Endodermal cell (in vitro differentiated cells): ENCODE measurements at regions not wholly inside any gene's neighbourhood (a gene's known extent, or its start where the extent isn't known, plus 50 kb on each side); places are given as distances from the start of the nearest gene placed in this dataset.

ENCODE experiments used
- DNase-seq: peaks from one replicate; pipeline ENCODE4 v3.0.0-alpha.2; 2017
- H3K27ac ChIP-seq: 2 replicates; pipeline ENCODE4 v1.5.1; 2013; ENCODE audit warnings: mild to moderate bottlenecking, low read depth, low read length, moderate library complexity
- H3K27me3 ChIP-seq: 2 replicates; pipeline ENCODE4 v1.6.1; 2013; ENCODE audit warnings: mild to moderate bottlenecking, low read length, moderate library complexity; ENCODE audit not compliant: insufficient read depth, control insufficient read depth, poor library complexity, severe bottlenecking
- H3K36me3 ChIP-seq: 2 replicates; pipeline ENCODE4 v1.7.0; 2013; ENCODE audit warnings: mild to moderate bottlenecking, low read length, moderate library complexity; ENCODE audit not compliant: control insufficient read depth, insufficient read depth
- H3K4me1 ChIP-seq: one replicate; pipeline ENCODE4 v1.7.0; 2013; ENCODE audit warnings: low read length; ENCODE audit not compliant: control insufficient read depth, insufficient read depth
- H3K4me3 ChIP-seq: 2 replicates; pipeline ENCODE4 v1.5.1; 2013; ENCODE audit warnings: mild to moderate bottlenecking, low read length, moderate library complexity
- H3K9ac ChIP-seq: 2 replicates; pipeline ENCODE4 v1.6.1; 2013; ENCODE audit warnings: mild to moderate bottlenecking, low read length, moderate library complexity; ENCODE audit not compliant: poor library complexity, severe bottlenecking; ENCODE audit errors: extremely low read depth
- H3K9me3 ChIP-seq: 2 replicates; pipeline ENCODE4 v1.6.1; 2013; ENCODE audit warnings: mild to moderate bottlenecking, low read length, moderate library complexity; ENCODE audit not compliant: control insufficient read depth
- H3K27ac Mint-ChIP-seq: 2 replicates; pipeline ENCODE4 v1.8.0; 2020; ENCODE audit warnings: mixed read lengths
- H3K27me3 Mint-ChIP-seq: 2 replicates; pipeline ENCODE4 v1.8.0; 2021; ENCODE audit warnings: mild to moderate bottlenecking, mixed read lengths; ENCODE audit not compliant: insufficient read depth
- H3K36me3 Mint-ChIP-seq: 2 replicates; pipeline ENCODE4 v1.8.0; 2020; ENCODE audit warnings: low read depth, mixed read lengths
- H3K4me1 Mint-ChIP-seq: 2 replicates; pipeline ENCODE4 v1.8.0; 2020; ENCODE audit warnings: mixed read lengths
- H3K4me3 Mint-ChIP-seq: 2 replicates; pipeline ENCODE4 v1.8.0; 2020; ENCODE audit warnings: mild to moderate bottlenecking, moderate library complexity, mixed read lengths
- H3K9me3 Mint-ChIP-seq: 2 replicates; pipeline ENCODE4 v1.8.0; 2020; ENCODE audit warnings: mild to moderate bottlenecking, mixed read lengths
- WGBS, 2 experiments: methylation state at CpG; one replicate each; pipeline versions ENCODE4 v1.1.5 to v1.1.7; 2013; ENCODE audit warnings: missing lambda C conversion rate in 2 of 2, mixed read lengths in 1 of 2; ENCODE audit not compliant: insufficient coverage in 1 of 2, insufficient read length in 1 of 2; 5-methylcytosine and 5-hydroxymethylcytosine counted together
- TF ChIP-seq, protein P1 (sequence below): fragments of 200-600 bp; sonication (generic); conservative IDR thresholded peaks from 2 replicates; pipeline ENCODE4 v1.5.0; 2021; ENCODE audit warnings: antibody characterized with exemption, mild to moderate bottlenecking

DNA sequence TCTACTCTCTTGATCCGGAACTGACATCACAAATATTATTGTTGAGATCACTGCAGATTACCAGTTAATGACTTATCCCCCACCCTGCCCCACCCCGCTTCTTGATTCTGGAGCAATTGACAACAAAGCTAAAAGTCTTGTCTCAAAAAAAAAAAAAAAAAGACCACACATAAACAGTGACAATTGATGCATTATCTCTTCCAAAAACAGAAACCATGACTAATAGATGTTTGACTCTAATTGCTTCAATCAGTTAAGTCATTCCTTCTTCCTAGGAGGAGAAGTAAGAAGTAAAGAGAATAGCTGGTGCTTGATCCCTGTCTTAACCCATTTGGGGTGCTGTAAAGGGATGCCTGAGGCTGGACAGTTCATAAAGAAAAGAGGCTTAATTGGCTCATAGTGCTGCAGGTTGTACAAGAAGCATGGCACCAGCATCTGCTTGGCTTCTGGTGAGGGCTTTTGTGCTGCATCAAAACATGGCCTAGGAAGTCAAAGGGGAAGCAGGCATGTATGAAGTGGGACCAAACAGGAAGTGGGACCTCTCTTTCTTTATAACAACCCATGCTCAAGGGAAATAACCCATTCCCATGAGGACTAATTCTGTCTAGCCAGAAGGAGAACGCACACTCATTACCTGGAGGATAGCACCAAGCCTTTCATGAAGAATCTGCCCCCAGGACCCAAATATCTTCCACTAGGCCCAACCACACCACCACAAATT lies 158.7 kb downstream of the TMEM167A start:
- Mint-ChIP-seq H3K27ac (no peak overlapping the region), H3K36me3 (peaks cover 11% of the 10 kb centered on the region), H3K27me3 (no peaks in the 10 kb centered on the region), H3K9me3 (peaks cover 21% of the 10 kb centered on the region), H3K4me3 (no peak overlapping the region), H3K4me1 (no peaks in the 10 kb centered on the region)
- H3K4me1 ChIP-seq, result no peaks in the 10 kb centered on the region
- DNase-seq, result no peak
- no peak overlapping the region for H3K27ac ChIP-seq
- TF ChIP-seq, protein P1, sequence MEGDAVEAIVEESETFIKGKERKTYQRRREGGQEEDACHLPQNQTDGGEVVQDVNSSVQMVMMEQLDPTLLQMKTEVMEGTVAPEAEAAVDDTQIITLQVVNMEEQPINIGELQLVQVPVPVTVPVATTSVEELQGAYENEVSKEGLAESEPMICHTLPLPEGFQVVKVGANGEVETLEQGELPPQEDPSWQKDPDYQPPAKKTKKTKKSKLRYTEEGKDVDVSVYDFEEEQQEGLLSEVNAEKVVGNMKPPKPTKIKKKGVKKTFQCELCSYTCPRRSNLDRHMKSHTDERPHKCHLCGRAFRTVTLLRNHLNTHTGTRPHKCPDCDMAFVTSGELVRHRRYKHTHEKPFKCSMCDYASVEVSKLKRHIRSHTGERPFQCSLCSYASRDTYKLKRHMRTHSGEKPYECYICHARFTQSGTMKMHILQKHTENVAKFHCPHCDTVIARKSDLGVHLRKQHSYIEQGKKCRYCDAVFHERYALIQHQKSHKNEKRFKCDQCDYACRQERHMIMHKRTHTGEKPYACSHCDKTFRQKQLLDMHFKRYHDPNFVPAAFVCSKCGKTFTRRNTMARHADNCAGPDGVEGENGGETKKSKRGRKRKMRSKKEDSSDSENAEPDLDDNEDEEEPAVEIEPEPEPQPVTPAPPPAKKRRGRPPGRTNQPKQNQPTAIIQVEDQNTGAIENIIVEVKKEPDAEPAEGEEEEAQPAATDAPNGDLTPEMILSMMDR, result no peak
- H3K9me3 ChIP-seq, result peaks cover 16% of the 10 kb centered on the region
- H3K27me3 ChIP-seq, result no peaks in the 10 kb centered on the region
- no peak overlapping the region for H3K4me3 ChIP-seq
- no peaks in the 10 kb centered on the region for H3K36me3 ChIP-seq
- WGBS, 2 experiments, result 95 to 100% methylated on average over 1 to 3 of the region's 3 CpGs
- H3K9ac ChIP-seq, result no peak overlapping the region

DNA sequence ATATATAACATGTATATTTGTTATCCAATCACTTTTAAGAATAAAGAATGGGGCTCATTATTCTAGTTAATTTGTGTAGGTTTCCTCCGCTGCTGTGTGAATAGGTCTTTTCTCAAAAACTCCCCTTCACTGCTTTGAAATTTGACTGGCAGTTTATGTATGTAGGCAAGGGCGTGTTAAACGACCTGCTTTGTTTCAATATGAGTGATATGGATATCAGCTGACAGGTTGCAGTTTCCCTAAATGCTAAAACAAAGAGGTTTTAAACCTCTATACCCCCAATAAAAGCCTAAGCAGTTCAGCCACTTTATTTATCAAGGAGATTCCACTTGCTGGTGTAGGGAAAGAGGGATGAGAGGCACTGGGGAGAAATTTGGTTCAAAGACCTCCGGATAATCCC lies 159.6 kb downstream of the TMEM167A start:
- peaks cover 11% of the 10 kb centered on the region for H3K36me3 Mint-ChIP-seq
- TF ChIP-seq, protein P1, result no peak
- Histone ChIP-seq H3K36me3 (no peaks in the 10 kb centered on the region), H3K27ac (no peak overlapping the region), H3K4me3 (no peak overlapping the region), H3K9me3 (peaks cover 16% of the 10 kb centered on the region), H3K27me3 (no peaks in the 10 kb centered on the region), H3K9ac (no peak overlapping the region), H3K4me1 (no peaks in the 10 kb centered on the region)
- no peaks in the 10 kb centered on the region for H3K4me1 Mint-ChIP-seq
- no peak for DNase-seq
- no peak overlapping the region for H3K27ac Mint-ChIP-seq
- no peak overlapping the region for H3K4me3 Mint-ChIP-seq
- 65 to 90% methylated on average over 4 of the region's 4 CpGs for WGBS, 2 experiments
- no peaks in the 10 kb centered on the region for H3K27me3 Mint-ChIP-seq
- peaks cover 21% of the 10 kb centered on the region for H3K9me3 Mint-ChIP-seq

DNA sequence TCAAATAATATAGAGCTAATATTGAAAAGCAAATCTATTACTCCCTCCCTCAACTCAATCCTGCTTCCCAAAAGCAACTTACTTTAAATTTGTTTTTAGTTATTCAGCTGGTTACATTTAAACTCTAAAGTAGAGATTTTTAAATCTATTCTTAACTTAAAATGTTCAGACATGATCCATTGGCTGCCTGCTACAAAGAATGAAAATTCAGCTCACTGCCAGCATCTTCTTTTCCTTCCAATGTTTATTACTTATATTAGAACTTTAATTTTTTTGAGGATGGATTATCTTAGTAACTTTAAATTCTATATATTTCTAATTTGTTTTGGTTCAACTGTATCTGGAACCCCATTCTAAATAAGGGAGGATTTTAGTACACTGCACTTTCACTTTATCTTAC lies 163.2 kb downstream of the TMEM167A start:
- Mint-ChIP-seq H3K27me3 (no peaks in the 10 kb centered on the region), H3K4me3 (no peak overlapping the region), H3K4me1 (no peaks in the 10 kb centered on the region), H3K36me3 (peaks cover 11% of the 10 kb centered on the region), H3K9me3 (peaks cover 21% of the 10 kb centered on the region), H3K27ac (no peak overlapping the region)
- Histone ChIP-seq H3K27ac (no peak overlapping the region), H3K4me1 (no peaks in the 10 kb centered on the region), H3K4me3 (no peak overlapping the region), H3K27me3 (no peaks in the 10 kb centered on the region), H3K9ac (no peak overlapping the region), H3K9me3 (peaks cover 16% of the 10 kb centered on the region), H3K36me3 (no peaks in the 10 kb centered on the region)
- DNase-seq, result no peak
- TF ChIP-seq, protein P1, result no peak
